Transverse colon (tissue), 4 donors: ENCODE measurements at regions not wholly inside any gene's neighbourhood (a gene's known extent, or its start where the extent isn't known, plus 50 kb on each side); places are given as distances from the start of the nearest gene placed in this dataset.

Experiments
- CTCF ChIP-seq, 5 experiments: fragments of 200-600 bp in 3 of 5; fragments of 450-650 bp in 2 of 5; sonication (generic) in 3 of 5; IDR thresholded peaks; 1 replicate in 2 of 5; 2 replicates in 3 of 5; pipeline ENCODE4 v1.5.1; 2016 to 2017; ENCODE audit warnings: antibody characterized with exemption in 5 of 5, inconsistent platforms in 3 of 5, mild to moderate bottlenecking in 2 of 5, moderate library complexity in 1 of 5
- POLR2AphosphoS5 ChIP-seq, 3 donors: sonication (generic); formaldehyde crosslinking; IDR thresholded peaks; one replicate each; pipeline ENCODE4 v1.6.1; 2016; ENCODE audit warnings: antibody characterized with exemption in 3 of 3

GRCh38 chr1:221316491-221317056 is 425.3 kb downstream of the DUSP10 start:
- TF ChIP-seq CTCF (IDR thresholded peaks at IDR 0.05): no peak
- TF ChIP-seq POLR2AphosphoS5 (IDR thresholded peaks at IDR 0.05): no peak
